Adrenal gland (tissue), 5 donors: ENCODE measurements at regions not wholly inside any gene's neighbourhood (a gene's known extent, or its start where the extent isn't known, plus 50 kb on each side); places are given as distances from the start of the nearest gene placed in this dataset.

Experiments used
- CTCF ChIP-seq, 6 experiments: fragments of 450-650 bp in 4 of 6; fragments of 200-600 bp in 2 of 6; sonication (generic) in 1 of 6; IDR thresholded peaks; 1 replicate in 5 of 6; 2 replicates in 1 of 6; pipeline versions ENCODE4 v1.5.1 to v1.8.0; 2016 to 2021; ENCODE audit warnings: antibody characterized with exemption in 6 of 6, mild to moderate bottlenecking in 2 of 6, moderate library complexity in 1 of 6
- POLR2A ChIP-seq, 2 donors: fragments of 450-650 bp; IDR thresholded peaks; one replicate each; pipeline ENCODE4 v1.6.1; 2017; ENCODE audit warnings: antibody characterized with exemption in 2 of 2, mild to moderate bottlenecking in 2 of 2, moderate library complexity in 1 of 2
- donor health status: DM: no; HTN: no; CAD: no.

- TF ChIP-seq CTCF (IDR thresholded peaks at IDR 0.05) = no peak
- TF ChIP-seq POLR2A (IDR thresholded peaks at IDR 0.05) = no peak
These were observed 78.1 kb upstream of the FAM83B start for GRCh38 chr6:54768494-54768893.
